ENCODE measurements at regions not wholly inside any gene's neighbourhood (a gene's known extent, or its start where the extent isn't known, plus 50 kb on each side); places are given as distances from the start of the nearest gene placed in this dataset.

- CTCF ChIA-PET = no interaction called here
- POLR2A ChIA-PET = no interaction called here
- no peak overlapping the region for H3K4me3 ChIP-seq (ENCODE audit: low read depth, low read length)
- TF ChIP-seq, protein P1, sequence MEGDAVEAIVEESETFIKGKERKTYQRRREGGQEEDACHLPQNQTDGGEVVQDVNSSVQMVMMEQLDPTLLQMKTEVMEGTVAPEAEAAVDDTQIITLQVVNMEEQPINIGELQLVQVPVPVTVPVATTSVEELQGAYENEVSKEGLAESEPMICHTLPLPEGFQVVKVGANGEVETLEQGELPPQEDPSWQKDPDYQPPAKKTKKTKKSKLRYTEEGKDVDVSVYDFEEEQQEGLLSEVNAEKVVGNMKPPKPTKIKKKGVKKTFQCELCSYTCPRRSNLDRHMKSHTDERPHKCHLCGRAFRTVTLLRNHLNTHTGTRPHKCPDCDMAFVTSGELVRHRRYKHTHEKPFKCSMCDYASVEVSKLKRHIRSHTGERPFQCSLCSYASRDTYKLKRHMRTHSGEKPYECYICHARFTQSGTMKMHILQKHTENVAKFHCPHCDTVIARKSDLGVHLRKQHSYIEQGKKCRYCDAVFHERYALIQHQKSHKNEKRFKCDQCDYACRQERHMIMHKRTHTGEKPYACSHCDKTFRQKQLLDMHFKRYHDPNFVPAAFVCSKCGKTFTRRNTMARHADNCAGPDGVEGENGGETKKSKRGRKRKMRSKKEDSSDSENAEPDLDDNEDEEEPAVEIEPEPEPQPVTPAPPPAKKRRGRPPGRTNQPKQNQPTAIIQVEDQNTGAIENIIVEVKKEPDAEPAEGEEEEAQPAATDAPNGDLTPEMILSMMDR (IDR thresholded peaks at IDR 0.05; ENCODE audit: insufficient read depth, low read length, missing control alignments) = no peak
- DNase-seq (ENCODE audit: low read depth, low spot score) = no peak
These were observed 479.0 kb downstream of the ZSWIM6 start for GRCh38 chr5:61811052-61811451.

DNA sequence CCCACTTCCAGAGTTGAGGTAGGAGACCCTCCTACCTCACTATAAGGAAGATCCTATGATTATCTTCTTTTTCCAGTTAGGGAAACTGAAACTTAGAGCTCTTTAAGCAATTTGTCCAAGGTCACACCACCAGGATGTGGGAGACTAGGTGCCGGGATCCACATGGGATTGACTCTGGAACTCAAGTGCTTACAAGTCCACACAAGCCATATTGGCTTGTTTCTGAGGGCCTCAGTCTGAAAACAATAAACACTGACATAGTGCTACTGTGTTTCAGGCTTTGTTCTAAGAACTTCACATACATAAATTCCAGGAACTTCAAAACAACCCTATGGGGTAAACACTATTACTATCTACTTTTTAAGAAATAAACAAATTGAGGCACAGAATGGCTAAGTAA lies 481.3 kb downstream of the ZSWIM6 start:
- no peak for DNase-seq (ENCODE audit: low read depth, low spot score)
- TF ChIP-seq, protein P1 (IDR thresholded peaks at IDR 0.05; ENCODE audit: insufficient read depth, low read length, missing control alignments) = no peak
- ChIA-PET CTCF (interaction anchor here (1.0 kb wide), 1 partner anchor 851 kb away, joined by 3 read pairs; no protein-coding TSS in a partner anchor), POLR2A (no interaction called here)
- H3K4me3 ChIP-seq (ENCODE audit: low read depth, low read length) = no peak overlapping the region

- DNase-seq (ENCODE audit: low read depth, low spot score) = no peak
- CTCF ChIA-PET = interaction anchor here (1.4 to 3.3 kb wide), 2 partner anchors 12 to 856 kb away, joined by 4 to 9 read pairs; no protein-coding TSS in a partner anchor
- TF ChIP-seq, protein P1 (IDR thresholded peaks at IDR 0.05; ENCODE audit: insufficient read depth, low read length, missing control alignments) = no peak
- POLR2A ChIA-PET = no interaction called here
- H3K4me3 ChIP-seq (ENCODE audit: low read depth, low read length) = no peak overlapping the region
These were observed 483.3 kb downstream of the ZSWIM6 start for GRCh38 chr5:61815339-61815738.

DNA sequence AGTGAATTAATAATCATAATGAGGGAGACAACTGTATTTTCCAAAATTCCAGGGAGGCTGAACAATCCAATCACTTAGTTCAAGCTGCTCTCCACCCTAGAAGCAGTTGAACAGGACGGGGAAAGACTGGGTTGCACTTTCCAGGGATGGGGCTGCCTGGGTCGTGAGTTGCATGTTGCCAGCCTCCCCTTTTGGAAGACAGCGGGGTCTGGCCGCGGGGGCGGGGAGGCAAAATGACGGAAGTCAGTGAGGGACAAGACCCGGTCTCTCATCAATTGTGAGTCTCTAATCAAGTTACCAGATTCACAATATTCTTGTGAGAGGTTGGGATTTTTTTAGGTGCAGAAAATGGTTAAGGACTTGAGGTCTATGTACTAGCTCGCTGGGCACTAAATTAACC lies 484.1 kb downstream of the ZSWIM6 start:
- ChIA-PET POLR2A (no interaction called here), CTCF (interaction anchor here (1.6 to 3.3 kb wide), 2 partner anchors 8 to 857 kb away, joined by 4 to 9 read pairs; no protein-coding TSS in a partner anchor)
- TF ChIP-seq, protein P1 (IDR thresholded peaks at IDR 0.05; ENCODE audit: insufficient read depth, low read length, missing control alignments) = no peak
- H3K4me3 ChIP-seq (ENCODE audit: low read depth, low read length) = no peak overlapping the region
- DNase-seq (ENCODE audit: low read depth, low spot score) = no peak

GRCh38 chr5:61816585-61817450 lies 484.8 kb downstream of the ZSWIM6 start:
- no peak for DNase-seq (ENCODE audit: low read depth, low spot score)
- POLR2A ChIA-PET = no interaction called here
- TF ChIP-seq, protein P1 (IDR thresholded peaks at IDR 0.05; ENCODE audit: insufficient read depth, low read length, missing control alignments) = no peak
- H3K4me3 ChIP-seq (ENCODE audit: low read depth, low read length) = no peak overlapping the region
- CTCF ChIA-PET = interaction anchor here (0.8 to 3.3 kb wide), 9 partner anchors 9 to 860 kb away, joined by 3 to 9 read pairs (median 4); no protein-coding TSS in a partner anchor
